Activated naive CD8-positive, alpha-beta T cell treated with anti-CD3 and anti-CD28 coated beads for 36 hours (primary cell): ENCODE measurements at regions not wholly inside any gene's neighbourhood (a gene's known extent, or its start where the extent isn't known, plus 50 kb on each side); places are given as distances from the start of the nearest gene placed in this dataset.

Experiments
- DNase-seq: peaks from one replicate; pipeline ENCODE4 v3.0.0; 2021
- H3K27ac Mint-ChIP-seq: one replicate; pipeline ENCODE4 v1.8.0; 2022; ENCODE audit warnings: mild to moderate bottlenecking, moderate library complexity, mixed read lengths
- H3K27me3 Mint-ChIP-seq: one replicate; pipeline ENCODE4 v1.8.0; 2022; ENCODE audit warnings: mild to moderate bottlenecking, mixed read lengths
- H3K36me3 Mint-ChIP-seq: one replicate; pipeline ENCODE4 v1.8.0; 2021; ENCODE audit warnings: mild to moderate bottlenecking, mixed read lengths
- H3K4me1 Mint-ChIP-seq: one replicate; pipeline ENCODE4 v1.8.0; 2021; ENCODE audit warnings: mixed read lengths
- H3K4me3 Mint-ChIP-seq: one replicate; pipeline ENCODE4 v1.8.0; 2022; ENCODE audit warnings: mild to moderate bottlenecking, moderate library complexity, mixed read lengths
- H3K9me3 Mint-ChIP-seq: one replicate; pipeline ENCODE4 v1.8.0; 2022; ENCODE audit warnings: mixed read lengths

- no peaks in the 10 kb centered on the region for H3K36me3 Mint-ChIP-seq
- no peak overlapping the region for H3K4me3 Mint-ChIP-seq
- no peaks in the 10 kb centered on the region for H3K9me3 Mint-ChIP-seq
- no peaks in the 10 kb centered on the region for H3K27me3 Mint-ChIP-seq
- DNase-seq = no peak
- H3K27ac Mint-ChIP-seq = no peak overlapping the region
- no peaks in the 10 kb centered on the region for H3K4me1 Mint-ChIP-seq
Measured at GRCh38 chr2:146258071-146258470, 1586.8 kb upstream of the ACVR2A start.

DNA sequence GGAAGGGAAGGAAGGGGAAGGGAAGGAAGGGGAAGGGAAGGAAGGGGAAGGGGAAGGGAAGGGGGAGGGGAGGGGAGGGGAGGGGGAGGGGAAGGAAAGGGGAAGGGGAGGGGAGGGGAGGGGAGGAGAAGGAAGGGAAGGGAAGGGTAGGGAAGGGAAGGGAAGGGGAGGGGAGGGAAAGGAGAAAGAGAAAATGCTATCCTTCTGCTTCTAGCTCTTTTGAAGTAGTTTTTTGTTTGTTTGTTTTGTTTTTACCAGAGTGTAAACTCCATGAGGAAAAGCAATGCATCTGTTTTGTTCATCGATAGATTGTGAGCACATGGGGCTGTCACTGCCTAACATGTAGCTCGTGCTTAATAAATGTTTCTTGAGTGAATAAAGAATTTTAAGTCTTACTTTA lies 1592.7 kb upstream of the ACVR2A start:
- no peak for DNase-seq
- Mint-ChIP-seq H3K4me1 (no peaks in the 10 kb centered on the region), H3K27ac (no peak overlapping the region), H3K4me3 (no peak overlapping the region), H3K27me3 (no peaks in the 10 kb centered on the region), H3K9me3 (no peaks in the 10 kb centered on the region), H3K36me3 (no peaks in the 10 kb centered on the region)

DNA sequence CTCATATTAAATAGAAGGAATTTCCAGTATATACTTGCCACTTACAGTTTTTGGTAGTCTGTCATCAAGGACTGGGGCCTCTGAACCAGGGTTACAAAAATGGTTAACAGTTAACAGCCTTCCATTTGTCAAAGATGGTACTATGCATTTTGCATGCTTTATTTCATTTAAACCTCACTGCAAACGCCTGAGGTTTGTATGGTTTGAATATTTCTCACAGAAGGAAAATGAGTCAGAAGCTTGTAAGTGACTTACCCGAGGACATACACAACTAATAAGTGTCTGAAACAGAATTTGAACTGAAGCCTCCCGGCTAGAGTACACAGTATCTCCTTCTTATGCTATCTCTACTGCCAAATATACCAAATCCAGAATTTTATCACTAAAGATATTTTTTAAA lies 1593.5 kb upstream of the ACVR2A start:
- Mint-ChIP-seq H3K27ac (no peak overlapping the region), H3K9me3 (no peaks in the 10 kb centered on the region), H3K27me3 (no peaks in the 10 kb centered on the region), H3K4me1 (no peaks in the 10 kb centered on the region), H3K36me3 (no peaks in the 10 kb centered on the region), H3K4me3 (no peak overlapping the region)
- no peak for DNase-seq

DNA sequence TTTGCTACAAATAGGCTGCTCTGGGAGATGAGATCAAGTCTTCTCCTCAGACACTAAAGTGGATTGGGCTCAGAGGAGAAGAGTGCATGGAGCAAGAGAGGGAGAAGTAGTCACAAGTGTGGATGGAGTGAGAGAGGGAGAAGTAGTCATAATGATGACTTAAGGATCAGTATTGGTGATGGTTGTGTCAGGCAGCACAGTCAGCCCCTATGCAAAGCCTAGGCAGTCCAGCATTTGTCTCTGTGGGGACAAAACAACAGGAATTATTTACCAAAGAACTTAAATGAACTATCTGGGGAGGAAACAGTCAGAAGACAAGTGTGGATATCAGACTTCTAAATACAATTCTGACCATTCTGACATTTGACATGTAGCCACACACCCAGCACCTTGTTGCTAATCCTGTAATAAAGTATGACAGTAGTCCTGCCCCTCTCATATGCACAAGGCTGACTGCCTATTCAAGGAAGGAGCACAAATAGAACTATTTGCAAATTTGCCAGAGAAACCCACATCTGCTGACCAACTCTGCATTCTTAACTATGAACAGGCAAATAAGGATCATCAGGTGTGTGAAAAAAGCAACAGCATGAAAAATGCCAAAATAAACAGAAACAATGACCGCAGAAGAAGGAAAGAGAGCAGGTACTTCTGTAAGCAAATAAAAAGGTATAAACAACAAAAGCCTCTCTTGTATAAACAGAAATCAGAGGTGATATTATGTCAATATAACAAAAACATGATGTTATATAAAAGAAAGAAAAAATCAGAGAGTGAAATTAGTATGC lies 1597.9 kb upstream of the ACVR2A start:
- H3K27ac Mint-ChIP-seq = no peak overlapping the region
- H3K9me3 Mint-ChIP-seq = no peaks in the 10 kb centered on the region
- H3K4me3 Mint-ChIP-seq = no peak overlapping the region
- H3K36me3 Mint-ChIP-seq = no peaks in the 10 kb centered on the region
- no peaks in the 10 kb centered on the region for H3K27me3 Mint-ChIP-seq
- H3K4me1 Mint-ChIP-seq = no peaks in the 10 kb centered on the region
- DNase-seq = no peak

- no peak for DNase-seq
- Mint-ChIP-seq H3K27me3 (no peaks in the 10 kb centered on the region), H3K4me1 (no peaks in the 10 kb centered on the region), H3K4me3 (no peak overlapping the region), H3K27ac (no peak overlapping the region), H3K9me3 (no peaks in the 10 kb centered on the region), H3K36me3 (no peaks in the 10 kb centered on the region)
Measured at GRCh38 chr2:146246002-146246735, 1598.7 kb upstream of the ACVR2A start.

- Mint-ChIP-seq H3K4me1 (no peaks in the 10 kb centered on the region), H3K27me3 (no peaks in the 10 kb centered on the region), H3K36me3 (no peaks in the 10 kb centered on the region), H3K9me3 (no peaks in the 10 kb centered on the region), H3K4me3 (no peak overlapping the region), H3K27ac (no peak overlapping the region)
- DNase-seq = no peak
Measured at GRCh38 chr2:146244830-146245229, 1600.0 kb upstream of the ACVR2A start.

DNA sequence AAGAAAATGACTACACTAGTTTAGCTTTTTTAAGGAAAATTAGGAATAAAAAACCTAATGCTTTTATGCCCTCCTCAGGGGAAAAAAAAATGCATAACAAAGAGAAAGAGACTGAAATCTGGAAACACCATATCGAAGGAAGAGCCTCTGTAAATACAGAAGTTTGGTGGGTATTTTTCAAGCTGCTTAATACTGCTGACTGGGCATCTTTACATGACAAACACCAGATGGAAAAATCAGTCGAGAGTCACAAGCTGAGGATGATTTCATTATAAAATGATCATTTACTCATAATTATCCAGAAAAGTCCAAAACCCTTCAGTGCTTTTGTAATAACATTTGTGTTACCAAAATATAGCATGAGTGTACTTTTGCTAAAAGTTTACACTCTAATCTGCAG lies 1600.7 kb upstream of the ACVR2A start:
- H3K9me3 Mint-ChIP-seq = no peaks in the 10 kb centered on the region

GRCh38 chr2:146241023-146241422 lies 1603.8 kb upstream of the ACVR2A start:
- DNase-seq = no peak
- no peaks in the 10 kb centered on the region for H3K9me3 Mint-ChIP-seq
- no peak overlapping the region for H3K27ac Mint-ChIP-seq
- no peaks in the 10 kb centered on the region for H3K4me1 Mint-ChIP-seq
- no peaks in the 10 kb centered on the region for H3K36me3 Mint-ChIP-seq
- no peaks in the 10 kb centered on the region for H3K27me3 Mint-ChIP-seq
- no peak overlapping the region for H3K4me3 Mint-ChIP-seq

More for the DNA sequence above, 1600.7 kb upstream of the ACVR2A start:
- Mint-ChIP-seq H3K27me3 (no peaks in the 10 kb centered on the region), H3K36me3 (no peaks in the 10 kb centered on the region), H3K4me3 (no peak overlapping the region), H3K4me1 (no peaks in the 10 kb centered on the region), H3K27ac (no peak overlapping the region)
- no peak for DNase-seq

GRCh38 chr2:146240391-146240790 lies 1604.4 kb upstream of the ACVR2A start:
- H3K36me3 Mint-ChIP-seq = no peaks in the 10 kb centered on the region
- H3K4me1 Mint-ChIP-seq = no peaks in the 10 kb centered on the region
- H3K27ac Mint-ChIP-seq = no peak overlapping the region
- H3K27me3 Mint-ChIP-seq = no peaks in the 10 kb centered on the region
- no peak overlapping the region for H3K4me3 Mint-ChIP-seq
- no peak for DNase-seq
- no peaks in the 10 kb centered on the region for H3K9me3 Mint-ChIP-seq

- Mint-ChIP-seq H3K4me1 (no peaks in the 10 kb centered on the region), H3K36me3 (no peaks in the 10 kb centered on the region), H3K27ac (no peak overlapping the region), H3K4me3 (no peak overlapping the region), H3K27me3 (no peaks in the 10 kb centered on the region), H3K9me3 (no peaks in the 10 kb centered on the region)
- no peak for DNase-seq
Measured at GRCh38 chr2:146239392-146240135, 1605.3 kb upstream of the ACVR2A start.

DNA sequence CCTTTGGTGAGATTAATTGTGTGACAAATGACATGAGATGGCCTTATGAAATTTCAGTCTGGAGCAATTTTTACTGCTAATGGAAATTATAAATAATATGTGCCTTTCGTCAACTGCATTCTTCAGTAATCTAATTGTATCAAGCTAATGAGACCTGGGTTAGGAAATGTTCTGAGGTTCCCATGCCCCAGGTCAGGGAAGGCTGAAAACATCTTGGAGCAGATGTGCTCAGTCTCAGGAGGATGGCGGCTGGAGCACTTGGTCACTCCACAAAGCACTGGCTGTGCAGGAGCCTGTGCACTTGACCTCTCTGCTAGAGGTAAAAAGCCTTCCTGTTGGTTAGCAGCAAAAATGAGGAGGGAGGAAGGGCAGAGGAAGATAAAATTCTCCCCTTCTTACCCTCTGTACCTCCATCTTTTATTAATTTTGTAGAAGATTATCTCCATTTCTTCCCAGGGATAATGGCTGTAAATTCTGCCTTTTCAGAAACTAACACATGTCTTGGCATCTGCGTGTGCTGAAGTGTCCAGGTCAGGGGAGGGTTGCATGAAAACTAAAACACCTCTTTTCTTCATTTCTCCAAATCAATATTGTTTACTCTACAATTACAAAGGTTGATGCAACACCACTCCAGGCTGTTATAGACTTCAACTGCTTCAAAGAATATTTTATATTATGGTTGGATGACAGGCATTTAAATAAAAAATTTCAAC lies 1606.4 kb upstream of the ACVR2A start:
- no peak for DNase-seq
- H3K4me3 Mint-ChIP-seq = no peak overlapping the region
- no peaks in the 10 kb centered on the region for H3K9me3 Mint-ChIP-seq
- no peaks in the 10 kb centered on the region for H3K36me3 Mint-ChIP-seq
- H3K27ac Mint-ChIP-seq = no peak overlapping the region
- no peaks in the 10 kb centered on the region for H3K27me3 Mint-ChIP-seq
- no peaks in the 10 kb centered on the region for H3K4me1 Mint-ChIP-seq

GRCh38 chr2:146235158-146235557 lies 1609.7 kb upstream of the ACVR2A start:
- Mint-ChIP-seq H3K36me3 (no peaks in the 10 kb centered on the region), H3K27me3 (no peaks in the 10 kb centered on the region), H3K4me1 (no peaks in the 10 kb centered on the region), H3K4me3 (no peak overlapping the region), H3K27ac (no peak overlapping the region), H3K9me3 (no peaks in the 10 kb centered on the region)
- no peak for DNase-seq

DNA sequence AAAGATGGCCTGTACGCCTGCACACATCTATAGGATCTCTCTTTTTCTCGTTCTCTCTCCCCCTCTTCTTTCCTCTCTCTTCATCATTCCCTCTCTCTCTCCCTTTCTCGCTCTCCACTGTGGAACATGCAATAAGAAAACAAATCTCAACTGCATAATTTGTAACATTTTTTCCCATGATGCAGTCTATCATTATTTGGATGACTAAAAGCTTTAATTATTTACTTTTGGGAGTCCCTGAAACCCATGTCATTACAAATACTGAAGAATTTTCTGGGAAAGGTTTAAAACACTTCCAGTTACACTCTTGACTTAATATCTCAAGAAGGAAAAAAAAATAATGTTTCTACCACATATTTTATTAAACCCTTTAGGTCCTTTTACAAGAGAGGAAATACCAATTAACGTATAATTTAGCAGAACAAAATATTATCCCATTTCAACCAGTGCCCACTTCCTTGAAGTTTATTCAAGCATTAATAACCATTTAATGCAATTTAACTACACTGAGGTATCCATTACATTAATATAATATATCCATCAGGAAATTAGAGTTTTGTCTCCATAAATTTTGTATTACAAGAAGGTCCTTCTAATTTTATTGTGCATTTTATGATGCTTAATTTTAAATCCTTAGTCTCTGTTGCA lies 1615.2 kb upstream of the ACVR2A start:
- no peaks in the 10 kb centered on the region for H3K9me3 Mint-ChIP-seq
- H3K4me3 Mint-ChIP-seq = no peak overlapping the region
- H3K36me3 Mint-ChIP-seq = no peaks in the 10 kb centered on the region
- no peak overlapping the region for H3K27ac Mint-ChIP-seq
- no peaks in the 10 kb centered on the region for H3K27me3 Mint-ChIP-seq
- no peaks in the 10 kb centered on the region for H3K4me1 Mint-ChIP-seq
- DNase-seq = no peak

DNA sequence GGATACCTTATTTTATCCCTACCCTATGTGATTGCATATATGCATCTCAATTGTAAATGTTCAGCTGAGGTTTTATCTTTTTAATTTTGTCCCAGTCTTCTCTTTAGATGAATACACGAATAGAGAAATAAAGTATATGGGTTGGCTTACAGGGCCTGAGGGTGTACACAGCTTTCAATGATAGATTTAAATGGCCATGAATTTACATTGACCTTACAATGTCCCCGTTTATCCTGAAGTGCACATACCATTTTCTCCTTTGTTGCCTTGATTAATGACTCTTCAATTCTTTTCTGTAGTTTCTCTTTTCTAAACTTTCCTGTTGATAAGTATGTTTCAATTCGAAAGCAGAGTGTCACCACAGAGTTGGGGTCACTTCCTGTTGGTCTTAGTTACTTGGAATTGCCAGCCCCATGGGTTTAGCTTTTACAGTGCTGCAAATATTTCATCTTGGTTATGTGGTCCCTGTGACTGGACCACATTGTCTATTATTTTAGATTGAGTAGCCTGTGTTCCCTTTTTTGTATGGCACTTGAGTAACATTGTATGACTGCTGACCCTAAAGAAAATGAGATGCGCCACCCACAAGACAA lies 1616.3 kb upstream of the ACVR2A start:
- Mint-ChIP-seq H3K4me1 (no peaks in the 10 kb centered on the region), H3K4me3 (no peak overlapping the region), H3K9me3 (no peaks in the 10 kb centered on the region), H3K27me3 (no peaks in the 10 kb centered on the region), H3K27ac (no peak overlapping the region), H3K36me3 (no peaks in the 10 kb centered on the region)
- no peak for DNase-seq
